ENCODE measurements at regions not wholly inside any gene's neighbourhood (a gene's known extent, or its start where the extent isn't known, plus 50 kb on each side); places are given as distances from the start of the nearest gene placed in this dataset.

GRCh38 chr1:229196404-229197264 lies 74.3 kb upstream of the RAB4A start:
- no peak for DNase-seq

GRCh38 chr1:229197265-229197585 lies 73.7 kb upstream of the RAB4A start:
- DNase-seq, result no peak

- no peak for DNase-seq
Observed at GRCh38 chr1:229199261-229200243, 71.4 kb upstream of the RAB4A start.

GRCh38 chr1:229203030-229203751 lies 67.7 kb upstream of the RAB4A start:
- no peak for DNase-seq

- DNase-seq, result no peak
Observed at GRCh38 chr1:229203991-229204632, 66.8 kb upstream of the RAB4A start.

- no peak for DNase-seq
Observed at GRCh38 chr1:229204921-229205777, 65.8 kb upstream of the RAB4A start.

- no peak for DNase-seq
Observed at GRCh38 chr1:229205854-229206253, 65.1 kb upstream of the RAB4A start.

GRCh38 chr1:229207916-229208315 lies 63.0 kb upstream of the RAB4A start:
- no peak for DNase-seq

GRCh38 chr1:229208481-229208880 lies 62.4 kb upstream of the RAB4A start:
- DNase-seq, result no peak

GRCh38 chr1:229209386-229209785 lies 61.5 kb upstream of the RAB4A start:
- no peak for DNase-seq

- DNase-seq, result no peak
Observed at GRCh38 chr1:229209816-229210215, 61.1 kb upstream of the RAB4A start.

GRCh38 chr1:229210844-229211243 lies 60.1 kb upstream of the RAB4A start:
- no peak for DNase-seq

GRCh38 chr1:229213797-229214196 lies 57.1 kb upstream of the RAB4A start:
- no peak for DNase-seq

- DNase-seq, result no peak
Observed at GRCh38 chr1:229217716-229218115, 53.2 kb upstream of the RAB4A start.

GRCh38 chr1:229218612-229219025 lies 52.3 kb upstream of the RAB4A start:
- DNase-seq, result no peak

- DNase-seq, result no peak
Observed at GRCh38 chr1:229220163-229220846, 50.6 kb upstream of the RAB4A start.

GRCh38 chr1:229221106-229222019 lies 49.5 kb upstream of the RAB4A start:
- no peak for DNase-seq
